HepG2 (cell line): ENCODE measurements at regions not wholly inside any gene's neighbourhood (a gene's known extent, or its start where the extent isn't known, plus 50 kb on each side); places are given as distances from the start of the nearest gene placed in this dataset.

Experiments
- ATAC-seq: fragments of 200-7000 bp; cut with Tn5 transposase; 3 replicates; pipeline ENCODE4 v1.9.1; 2020; ENCODE audit warnings: mild to moderate bottlenecking, moderate library complexity
- BruUV-seq: library from RNA; stranded (reverse); fragments of 400-500 nt; replicated peaks from 2 replicates; lab custom pipeline; 2021; lab: Mats Ljungman, UMichigan
- CTCF ChIA-PET: fragments of 300-600 bp; formaldehyde crosslinking; extraction: SDS; loops from one replicate; lab custom pipeline; 2021; ENCODE audit warnings: low total read pairs, inconsistent platforms, low intra/inter-chr PET ratio; lab: Yijun Ruan, JAX
- POLR2A ChIA-PET: fragments of 350-600 bp; sonication (Branson Sonifier 250); formaldehyde crosslinking; loops from one replicate; lab custom pipeline; 2020; ENCODE audit warnings: antibody characterized with exemption, inconsistent platforms; lab: Yijun Ruan, JAX
- DNase-seq: peaks from one replicate; pipeline ENCODE4 v3.0.0-alpha.2; 2015; ENCODE audit warnings: low spot score
- FAIRE-seq: peaks from 3 replicates; lab custom pipeline; 2011; peaks lifted over from hg19 to GRCh38; lab: Jason Lieb, UNC
- H2AFZ ChIP-seq: one replicate; pipeline ENCODE4 v1.6.1; 2011; ENCODE audit warnings: low read length, inconsistent platforms
- H3K27ac ChIP-seq: fragments of 300-600 bp; 3 replicates; pipeline ENCODE4 v1.8.0; 2011; ENCODE audit warnings: mixed run types, mild to moderate bottlenecking, mixed read lengths, low read length, inconsistent platforms; ENCODE audit not compliant: insufficient read depth; ENCODE audit errors: extremely low read length
- H3K27me3 ChIP-seq, 2 experiments: fragments of 200-600 bp in 1 of 2; 2 replicates in 1 of 2; 3 replicates in 1 of 2; pipeline versions ENCODE4 v1.6.0 to v1.8.0; 2011; ENCODE audit warnings: low read length in 2 of 2, mild to moderate bottlenecking in 2 of 2, moderate library complexity in 2 of 2, inconsistent platforms in 1 of 2; ENCODE audit not compliant: insufficient read depth in 2 of 2, control insufficient read depth in 1 of 2
- H3K36me3 ChIP-seq, 2 experiments: fragments of 200-600 bp in 1 of 2; replicated peaks in 1 of 2; 2 replicates in 1 of 2; 3 replicates in 1 of 2; pipeline versions ENCODE4 v1.5.1 to v1.8.0; 2011; ENCODE audit warnings: low read length in 2 of 2, inconsistent platforms in 1 of 2; ENCODE audit not compliant: insufficient read depth in 2 of 2, control insufficient read depth in 1 of 2
- H3K4me1 ChIP-seq: 2 replicates; pipeline ENCODE4 v1.5.1; 2012; ENCODE audit warnings: low read length, inconsistent platforms; ENCODE audit not compliant: insufficient read depth
- H3K4me2 ChIP-seq: 2 replicates; pipeline ENCODE4 v1.6.0; 2011; ENCODE audit warnings: low read depth, low read length, inconsistent platforms
- H3K4me3 ChIP-seq, 3 experiments: fragments of 200-600 bp in 1 of 3; sonication (generic), shearing (Covaris generic) in 1 of 3; replicated peaks in 1 of 3; 2 replicates each; pipeline ENCODE4 v1.5.1; 2011 to 2016; ENCODE audit warnings: low read length in 3 of 3, inconsistent platforms in 2 of 3, low read depth in 2 of 3, mild to moderate bottlenecking in 2 of 3, control low read depth in 1 of 3, mixed read lengths in 1 of 3; ENCODE audit not compliant: insufficient read depth in 1 of 3
- H3K79me2 ChIP-seq: one replicate; pipeline ENCODE4 v1.6.1; 2011; ENCODE audit warnings: low read length, inconsistent platforms; ENCODE audit not compliant: insufficient read depth
- H3K9ac ChIP-seq: 2 replicates; pipeline ENCODE4 v1.6.0; 2011; ENCODE audit warnings: mild to moderate bottlenecking, low read depth, low read length, inconsistent platforms; ENCODE audit not compliant: insufficient read depth
- H3K9me3 ChIP-seq: 2 replicates; pipeline ENCODE4 v1.5.1; 2012; ENCODE audit warnings: mild to moderate bottlenecking, low read length
- H4K20me1 ChIP-seq: 2 replicates; pipeline ENCODE4 v1.6.0; 2011; ENCODE audit warnings: inconsistent platforms, mild to moderate bottlenecking, low read length, moderate library complexity; ENCODE audit not compliant: insufficient read depth
- ATF5 ChIP-seq: sonication (generic); formaldehyde crosslinking; IDR thresholded peaks from 2 replicates; pipeline ENCODE4 v1.4.0; 2020; ENCODE audit warnings: mild to moderate bottlenecking, low read depth, missing genetic modification reagents
- HDAC6 ChIP-seq: fragments of 200-600 bp; sonication (generic); IDR thresholded peaks from 2 replicates; pipeline ENCODE4 v1.7.0; 2017; ENCODE audit warnings: mild to moderate bottlenecking, antibody characterized with exemption, low read length, low read depth
- KDM3A ChIP-seq: IDR thresholded peaks from 2 replicates; pipeline ENCODE4 v1.6.1; 2018; ENCODE audit warnings: low read depth, missing compliant biosample characterization
- SNAPC2 ChIP-seq: sonication (generic); formaldehyde crosslinking; IDR thresholded peaks from 2 replicates; pipeline ENCODE4 v1.8.1; 2022; ENCODE audit warnings: mild to moderate bottlenecking, missing genetic modification reagents
- SSRP1 ChIP-seq: IDR thresholded peaks from 2 replicates; pipeline ENCODE4 v1.6.1; 2016; ENCODE audit warnings: control low read depth
- SYNCRIP ChIP-seq: fragments of 200-400 bp; formaldehyde crosslinking; IDR thresholded peaks from 2 replicates; pipeline ENCODE4 v1.6.1; 2018; ENCODE audit warnings: mild to moderate bottlenecking, low read depth, low read length; ENCODE audit not compliant: insufficient read depth
- TBL1XR1 ChIP-seq: fragments of 150-350 bp; IDR thresholded peaks from 2 replicates; pipeline ENCODE4 v1.6.1; 2014; ENCODE audit warnings: borderline replicate concordance, low read length; ENCODE audit not compliant: partially characterized antibody
- ZBTB34 ChIP-seq: sonication (generic); formaldehyde crosslinking; IDR thresholded peaks from 2 replicates; pipeline ENCODE4 v1.8.0; 2022; ENCODE audit warnings: mild to moderate bottlenecking, missing genetic modification reagents
- ZC3H4 ChIP-seq: sonication (generic); formaldehyde crosslinking; IDR thresholded peaks from 2 replicates; pipeline ENCODE4 v1.4.0; 2020; ENCODE audit warnings: missing genetic modification reagents, borderline replicate concordance
- ZFP37 ChIP-seq: sonication (generic); formaldehyde crosslinking; IDR thresholded peaks from 2 replicates; pipeline ENCODE4 v1.4.0; 2020; ENCODE audit warnings: missing genetic modification reagents, borderline replicate concordance
- ZNF549 ChIP-seq: sonication (generic); formaldehyde crosslinking; IDR thresholded peaks from 2 replicates; pipeline ENCODE4 v1.5.0; 2020; ENCODE audit warnings: missing genetic modification reagents
- ZNF841 ChIP-seq: sonication (generic); formaldehyde crosslinking; IDR thresholded peaks from 2 replicates; pipeline ENCODE4 v1.8.1; 2023; ENCODE audit warnings: missing genetic modification reagents, borderline replicate concordance
- WGBS: methylation state at CpG from one replicate; pipeline ENCODE4 v1.1.6; 2017; ENCODE audit warnings: low lambda C conversion rate; 5-methylcytosine and 5-hydroxymethylcytosine counted together
- in situ Hi-C: cut with HindIII; loops from 2 replicates; pipeline ENCODE4 v1.10.0; 2017; ENCODE audit warnings: low pct_unique_long_range_greater_than_20kb; ENCODE audit not compliant: extremely low pct_ligation_motif_present
- intact Hi-C: fragments of 100-400 bp; cut with micrococcal nuclease; formaldehyde crosslinking; loops from one replicate; pipeline ENCODE4 v1.10.0; 2022; ENCODE audit not compliant: unreplicated experiment

GRCh38 chr7:101746314-101746713, 71.1 kb upstream of the CUX1 start:
- no peak overlapping the region for H3K9ac ChIP-seq
- no peak overlapping the region for H2AFZ ChIP-seq
- no peaks in the 10 kb centered on the region for H3K79me2 ChIP-seq
- no peak overlapping the region for H3K4me2 ChIP-seq
- no peaks in the 10 kb centered on the region for H4K20me1 ChIP-seq
- peaks cover 8% of the 10 kb centered on the region for H3K4me1 ChIP-seq
- in situ Hi-C loops, result no loop called here
- 35% methylated on average over 3 of the region's 5 CpGs for WGBS
- peaks cover 5 to 46% of the 10 kb centered on the region in 2 experiments; a peak in 4 of 5 replicates for H3K27me3 ChIP-seq
- H3K27ac ChIP-seq, result no peak overlapping the region
- POLR2A ChIA-PET, result no interaction called here
- CTCF ChIA-PET, result no interaction called here
- no peak overlapping the region for H3K4me3 ChIP-seq
- intact Hi-C loops, result no loop called here
- no TSS peak for BruUV-seq
- no peaks in the 10 kb centered on the region for H3K9me3 ChIP-seq
- H3K36me3 ChIP-seq, result no peaks in the 10 kb centered on the region
- DNase-seq (no peak), ATAC-seq (no peak), FAIRE-seq (no peak)
- TF ChIP-seq TBL1XR1 (no peak), ZBTB34 (no peak), ZNF549 (CRISPR knock-in tag) (no peak), HDAC6 (no peak), KDM3A (CRISPR knock-in tag) (no peak), ZNF841 (CRISPR knock-in tag) (no peak), SSRP1 (CRISPR knock-in tag) (no peak), SYNCRIP (no peak), ZC3H4 (CRISPR knock-in tag) (no peak), SNAPC2 (CRISPR knock-in tag) (no peak), ZFP37 (CRISPR knock-in tag) (no peak), ATF5 (CRISPR knock-in tag) (no peak)
